Stimulated activated CD4-positive, alpha-beta T cell treated with anti-CD3 and anti-CD28 coated beads, Interleukin-15, amount 100 ng/mL, for 24 hours (primary cell): ENCODE measurements at regions not wholly inside any gene's neighbourhood (a gene's known extent, or its start where the extent isn't known, plus 50 kb on each side); places are given as distances from the start of the nearest gene placed in this dataset.

Experiments
- DNase-seq: peaks from one replicate; pipeline ENCODE4 v3.0.0-alpha.2; 2020

- DNase-seq, result no peak
Observed at GRCh38 chr14:53537422-53538315, 384.5 kb upstream of the DDHD1 start.

- DNase-seq, result no peak
Observed at GRCh38 chr14:53536446-53536845, 383.3 kb upstream of the DDHD1 start.

GRCh38 chr14:53534841-53535240, 381.7 kb upstream of the DDHD1 start:
- DNase-seq, result no peak

- no peak for DNase-seq
Observed at GRCh38 chr14:53533384-53533970, 380.4 kb upstream of the DDHD1 start.

DNA sequence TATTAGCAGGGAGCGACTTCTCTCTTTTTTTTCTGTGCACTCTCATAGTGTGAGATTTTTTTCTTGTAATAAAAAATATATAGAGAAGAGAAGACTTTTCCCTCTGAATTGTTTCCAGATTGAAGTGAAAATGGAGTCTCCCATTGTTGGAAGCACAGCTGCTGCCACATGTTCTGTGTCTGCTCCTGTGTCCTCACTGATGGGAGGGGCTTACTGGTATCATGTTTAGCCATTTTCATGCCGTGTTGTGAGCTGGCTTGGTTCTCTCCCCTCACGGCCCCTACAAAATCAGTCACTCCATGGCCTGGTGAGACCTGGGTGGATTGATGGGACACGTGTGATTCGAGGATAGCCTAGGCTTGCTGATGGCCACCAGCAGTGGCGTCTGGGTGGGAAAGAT, 379.7 kb upstream of the DDHD1 start:
- no peak for DNase-seq

DNA sequence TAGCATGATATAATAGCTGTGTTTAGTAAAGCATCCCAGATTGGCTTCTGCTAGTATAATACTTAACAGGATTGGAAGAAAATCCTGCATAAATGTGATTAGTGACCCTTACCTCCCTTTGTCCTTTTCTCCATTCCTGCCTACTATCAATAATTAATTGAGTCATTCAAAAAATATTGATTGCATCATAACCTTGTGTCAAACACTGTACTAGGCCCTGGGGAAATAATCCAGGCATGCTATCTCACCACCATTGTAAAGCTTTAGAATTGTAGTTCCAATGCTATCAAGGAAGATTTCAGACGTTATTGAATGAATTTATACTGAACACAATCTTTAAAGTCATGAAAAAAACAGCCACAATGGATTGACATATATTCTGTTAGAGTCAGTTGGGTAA, 378.6 kb upstream of the DDHD1 start:
- no peak for DNase-seq

DNA sequence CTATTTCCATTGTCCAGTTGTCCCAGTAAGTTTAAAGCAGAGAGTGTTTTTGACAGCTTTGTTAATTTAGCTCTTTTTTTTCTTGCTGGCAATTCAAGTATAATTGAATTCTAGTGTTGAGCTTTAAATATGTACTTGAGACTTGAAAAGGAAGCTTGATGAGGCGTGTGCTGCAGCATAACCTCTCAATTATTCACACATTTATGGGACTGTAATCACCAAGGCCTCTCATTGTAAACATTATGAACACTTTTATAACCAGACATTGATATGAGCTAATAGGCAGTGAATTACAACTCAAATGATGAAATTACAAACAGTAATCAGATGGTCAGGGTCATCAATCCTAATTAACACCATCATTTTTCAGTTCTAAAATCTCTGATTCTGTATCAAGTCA, 378.0 kb upstream of the DDHD1 start:
- DNase-seq, result no peak

- DNase-seq, result no peak
Observed at GRCh38 chr14:53529519-53529918, 376.4 kb upstream of the DDHD1 start.

GRCh38 chr14:53528185-53528671, 375.1 kb upstream of the DDHD1 start:
- no peak for DNase-seq

DNA sequence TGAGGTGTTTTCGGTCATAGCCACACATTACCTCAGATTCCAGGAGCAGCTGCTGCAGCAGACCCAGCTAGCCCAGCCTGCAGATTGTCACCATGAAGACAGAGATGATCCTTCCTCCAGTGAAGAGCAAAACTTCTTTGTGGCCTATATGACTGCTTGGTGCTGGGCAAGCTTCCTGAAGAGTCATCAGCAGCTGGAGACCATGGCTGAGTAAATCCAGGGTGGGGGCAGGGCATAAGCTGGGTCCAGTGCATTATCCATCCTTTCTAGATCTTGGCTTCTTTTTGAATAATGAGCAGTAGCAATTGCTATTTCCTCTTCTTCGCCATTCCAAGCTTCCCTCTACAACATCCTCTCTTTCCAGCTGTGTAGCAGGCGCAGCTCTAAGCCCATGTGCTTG, 373.1 kb upstream of the DDHD1 start:
- no peak for DNase-seq

DNA sequence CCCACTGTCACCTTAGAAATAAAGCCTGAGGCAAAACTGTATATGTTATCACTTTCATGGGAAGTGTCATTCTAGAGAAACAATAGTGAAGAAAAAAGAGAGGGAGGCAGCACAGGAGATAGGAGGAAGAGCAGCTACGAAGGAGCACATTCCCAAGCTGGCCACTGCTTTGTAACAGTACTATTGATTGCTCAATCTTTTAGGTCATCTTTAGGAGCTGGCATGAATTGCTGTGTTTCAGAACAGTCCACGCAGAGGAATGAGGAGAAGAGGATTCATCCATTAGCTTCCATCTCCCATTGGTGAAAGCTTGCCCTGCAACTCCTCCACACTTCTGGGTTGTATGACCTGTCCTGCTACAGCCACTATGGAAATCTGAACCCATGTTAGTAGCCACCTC, 372.5 kb upstream of the DDHD1 start:
- DNase-seq, result no peak

DNA sequence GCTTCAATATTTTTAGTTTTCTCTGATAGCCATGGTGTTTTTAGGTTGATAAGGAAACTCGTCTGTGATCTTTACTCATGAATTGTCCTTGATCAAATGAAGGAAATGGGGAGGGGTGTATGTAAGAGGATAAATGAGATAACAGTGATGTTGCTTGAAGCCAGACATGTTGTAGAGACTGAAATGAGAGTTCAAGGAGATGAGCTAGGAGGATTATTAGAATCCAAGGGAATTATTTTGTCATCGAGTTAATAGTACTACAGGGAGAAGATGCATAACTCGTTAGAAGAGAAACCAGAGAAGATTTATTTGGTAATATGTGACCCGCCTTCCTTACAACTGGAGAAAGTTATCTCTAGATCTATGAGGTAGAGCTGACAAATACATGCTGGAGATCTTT, 371.3 kb upstream of the DDHD1 start:
- no peak for DNase-seq

DNA sequence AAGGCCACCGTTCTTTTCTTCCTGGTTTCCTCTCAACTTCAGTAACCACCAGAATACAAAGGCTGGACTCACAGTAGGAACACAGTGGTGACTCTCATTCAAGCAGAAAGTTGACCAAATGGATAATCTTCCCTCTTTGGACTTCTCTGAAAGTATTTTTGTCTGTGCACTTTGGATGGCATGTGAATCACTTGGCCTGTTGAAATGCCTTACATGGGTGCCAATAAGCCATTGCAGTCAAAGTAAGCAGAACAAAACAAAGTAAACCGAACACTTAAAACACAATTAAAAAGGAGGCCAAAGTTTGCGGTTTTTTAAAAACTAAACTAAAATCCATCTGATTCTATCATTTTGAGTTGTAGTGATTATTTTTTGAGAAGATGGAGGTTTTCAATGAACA, 370.1 kb upstream of the DDHD1 start:
- DNase-seq, result no peak

- DNase-seq, result no peak
Observed at GRCh38 chr14:53520078-53520928, 367.2 kb upstream of the DDHD1 start.

GRCh38 chr14:53519137-53519536, 366.0 kb upstream of the DDHD1 start:
- no peak for DNase-seq

DNA sequence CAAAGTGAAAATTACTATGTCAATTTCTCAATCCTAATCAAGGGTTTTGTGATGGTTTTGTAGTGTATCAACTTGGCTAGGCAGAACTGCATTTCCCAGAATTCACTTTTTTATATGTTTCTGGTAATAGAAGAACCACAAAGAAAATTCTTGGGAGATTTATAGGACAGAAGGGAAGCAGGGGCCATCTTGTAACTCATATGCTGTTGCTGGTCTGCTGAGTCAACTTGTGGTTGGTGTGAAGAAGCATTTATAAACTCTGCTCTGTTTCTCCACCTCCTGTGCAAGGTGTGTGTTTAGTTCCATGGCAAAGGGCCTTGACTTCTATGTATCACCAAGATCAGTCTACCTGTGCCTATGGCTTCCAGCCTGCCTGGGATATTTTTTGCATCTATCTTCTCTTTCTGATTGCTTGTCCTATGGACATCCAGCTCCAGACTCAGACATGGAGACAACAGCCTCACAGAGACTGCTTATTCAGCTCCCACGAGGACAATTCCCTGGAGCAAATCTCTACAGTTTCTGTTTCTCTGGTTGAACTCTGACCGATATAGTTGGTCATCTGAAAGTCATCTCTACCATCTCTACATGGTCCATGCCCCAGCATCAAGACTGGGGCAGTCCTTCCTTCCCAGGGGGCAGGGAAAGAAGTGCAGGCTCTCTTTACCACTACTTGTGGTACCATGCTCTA, 364.3 kb upstream of the DDHD1 start:
- DNase-seq, result no peak

GRCh38 chr14:53516261-53516774, 363.2 kb upstream of the DDHD1 start:
- no peak for DNase-seq

- DNase-seq, result no peak
Observed at GRCh38 chr14:53515276-53515675, 362.2 kb upstream of the DDHD1 start.

DNA sequence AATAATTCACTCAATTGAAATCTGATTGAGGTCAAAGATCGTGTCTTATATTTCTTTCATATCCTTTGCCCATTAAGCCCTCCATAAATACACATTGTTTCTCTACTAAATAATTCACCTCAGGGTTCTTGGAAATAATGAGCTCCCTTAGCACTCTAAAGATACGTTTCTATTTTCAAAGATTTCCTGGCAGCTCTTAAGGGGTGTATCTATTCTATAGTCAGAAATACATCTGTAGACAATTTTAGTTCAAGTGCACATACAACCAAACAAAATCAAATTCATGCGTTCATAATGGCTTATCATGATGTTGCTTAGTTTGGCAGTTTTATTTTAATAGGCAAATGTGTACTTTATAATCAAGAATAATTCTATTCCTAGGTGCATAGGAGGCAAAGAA, 361.1 kb upstream of the DDHD1 start:
- no peak for DNase-seq

DNA sequence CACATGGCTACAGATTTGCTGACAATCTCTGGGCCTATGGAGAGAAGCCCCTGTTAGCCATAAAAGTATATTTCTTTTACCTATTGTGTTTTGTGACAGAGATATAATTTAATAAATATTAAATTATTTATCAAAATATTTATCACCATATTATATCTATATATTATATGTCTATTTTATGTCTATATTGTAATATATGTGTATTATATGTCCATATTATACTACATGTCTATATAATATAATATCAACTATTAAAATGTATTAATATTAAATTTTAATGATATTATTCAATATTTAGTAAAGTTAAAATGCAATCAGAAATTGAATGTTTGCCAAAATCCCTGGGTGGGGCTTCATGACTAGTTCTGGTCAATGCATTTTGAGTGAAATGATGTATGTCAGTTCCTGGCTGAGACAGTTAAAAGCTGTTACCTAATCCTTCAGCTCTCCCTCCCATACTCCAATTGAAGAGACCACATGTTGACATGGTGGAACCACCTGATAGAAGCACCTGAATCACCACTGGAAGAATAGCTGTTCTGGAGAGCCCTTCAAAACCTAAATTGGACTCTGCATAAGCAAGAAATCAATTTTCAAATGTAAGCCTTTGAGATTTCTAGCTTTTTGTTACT, 357.3 kb upstream of the DDHD1 start:
- no peak for DNase-seq

DNA sequence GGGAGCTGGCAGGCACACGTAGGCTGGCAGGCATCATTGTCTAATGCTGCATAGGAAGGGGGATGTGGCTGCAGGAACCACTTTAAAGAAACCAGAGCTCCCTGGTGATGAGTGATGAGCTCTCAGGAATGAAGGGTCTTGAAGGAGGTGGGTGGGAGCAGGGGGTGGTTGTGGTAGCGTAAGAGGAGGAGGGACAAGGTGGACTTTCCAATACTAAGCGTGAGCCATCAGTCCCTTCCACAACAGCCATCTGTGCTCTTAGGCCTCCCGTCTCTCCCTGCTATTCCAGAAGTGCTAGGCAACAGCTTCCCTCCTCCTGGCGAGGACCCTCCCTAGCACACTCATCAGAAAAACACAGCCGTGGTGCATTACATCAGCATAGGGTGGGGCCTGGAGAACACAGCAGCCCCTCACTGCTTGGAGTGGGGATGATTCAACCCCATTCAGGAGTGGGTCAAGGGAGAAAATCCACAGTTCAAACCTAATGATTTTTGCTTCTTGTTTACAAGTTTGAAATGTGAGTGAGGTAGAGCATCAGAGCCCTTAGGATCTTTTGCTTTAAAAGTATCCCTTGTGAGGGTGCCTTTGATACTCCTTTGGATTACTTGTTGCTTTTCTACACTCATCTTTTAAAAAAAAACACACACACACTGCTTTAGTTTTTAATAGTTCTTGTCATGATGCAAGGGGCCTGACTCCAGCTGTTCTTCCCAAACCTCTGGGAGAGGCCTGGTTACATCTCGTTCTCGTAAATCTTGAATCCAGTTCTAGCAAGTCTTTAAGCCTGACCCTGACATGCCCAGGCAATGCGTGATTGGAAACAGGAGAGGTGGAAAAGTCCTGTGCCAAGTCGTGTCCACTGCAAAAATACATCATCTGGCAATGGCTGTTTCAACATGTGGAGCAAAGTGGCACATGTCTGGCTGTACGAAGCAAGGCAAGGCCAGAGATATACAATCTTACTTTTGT, 356.4 kb upstream of the DDHD1 start:
- no peak for DNase-seq
